ENCODE measurements at regions not wholly inside any gene's neighbourhood (a gene's known extent, or its start where the extent isn't known, plus 50 kb on each side); places are given as distances from the start of the nearest gene placed in this dataset.

GRCh38 chr15:62798536-62798935 lies 244.0 kb upstream of the TPM1 start:
- DNase-seq (ENCODE audit: low read depth in 2 of 2) = no peak

GRCh38 chr15:62799037-62799436 lies 243.5 kb upstream of the TPM1 start:
- no peak for DNase-seq (ENCODE audit: low read depth in 2 of 2)

DNA sequence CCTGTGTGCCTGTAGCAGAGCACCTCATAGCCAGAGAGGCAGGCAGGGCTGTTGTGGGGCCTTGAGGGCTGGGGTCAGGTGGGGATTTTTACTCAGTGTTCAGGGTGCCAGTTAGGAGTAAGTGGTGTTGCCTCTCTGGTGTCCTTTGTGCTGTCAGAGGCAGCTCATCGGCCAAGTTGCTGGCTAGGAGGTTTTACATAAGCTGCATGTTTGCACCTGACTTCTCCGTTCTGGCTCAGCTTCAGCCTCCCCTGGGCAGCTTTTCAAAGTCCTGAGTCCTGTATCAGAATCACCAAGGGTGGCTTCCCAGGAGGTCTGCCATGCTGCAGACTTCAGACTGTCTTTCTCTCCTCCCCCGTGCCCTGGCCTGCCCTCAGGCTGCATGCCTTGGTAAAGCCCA lies 242.6 kb upstream of the TPM1 start:
- DNase-seq (ENCODE audit: low read depth in 2 of 2) = no peak

DNA sequence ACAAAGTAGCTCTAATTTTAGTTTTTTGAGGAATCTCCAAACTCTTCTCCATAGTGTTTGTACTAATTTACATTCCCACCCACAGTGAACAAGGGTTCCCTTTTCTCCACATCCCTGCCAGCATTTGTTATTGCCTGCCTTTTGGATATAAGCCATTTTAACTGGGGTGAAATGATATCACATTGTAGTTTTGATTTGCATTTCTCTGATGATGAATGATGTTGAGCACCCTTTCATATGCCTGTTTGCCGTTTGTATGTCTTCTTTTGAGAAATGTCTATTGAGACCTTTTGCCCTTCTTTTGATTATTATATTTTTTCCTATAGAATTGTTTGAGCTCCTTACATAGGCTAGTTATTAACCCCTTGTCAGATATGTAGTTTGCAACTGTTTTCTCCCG lies 239.9 kb upstream of the TPM1 start:
- no peak for DNase-seq (ENCODE audit: low read depth in 2 of 2)

GRCh38 chr15:62803856-62804400 lies 238.6 kb upstream of the TPM1 start:
- DNase-seq (ENCODE audit: low read depth in 2 of 2) = no peak

DNA sequence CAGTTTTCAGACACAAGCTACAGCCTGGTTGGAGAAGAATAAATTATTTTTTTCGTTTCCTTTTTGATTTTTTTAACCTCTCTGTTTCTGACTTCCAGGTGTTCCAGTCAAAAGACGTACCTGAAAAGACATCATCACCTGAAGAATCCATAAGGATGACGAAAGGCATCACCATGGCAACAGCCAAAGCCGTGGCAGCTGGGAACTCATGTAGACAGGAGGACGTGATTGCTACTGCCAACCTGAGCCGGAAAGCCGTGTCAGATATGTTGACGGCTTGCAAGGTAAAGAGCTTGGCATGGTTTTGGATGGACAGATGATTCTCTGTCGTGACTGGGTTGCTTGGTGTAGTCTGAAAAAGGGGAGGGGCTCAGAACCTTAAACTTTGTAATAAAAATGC lies 237.0 kb upstream of the TPM1 start:
- no peak for DNase-seq (ENCODE audit: low read depth in 2 of 2)

DNA sequence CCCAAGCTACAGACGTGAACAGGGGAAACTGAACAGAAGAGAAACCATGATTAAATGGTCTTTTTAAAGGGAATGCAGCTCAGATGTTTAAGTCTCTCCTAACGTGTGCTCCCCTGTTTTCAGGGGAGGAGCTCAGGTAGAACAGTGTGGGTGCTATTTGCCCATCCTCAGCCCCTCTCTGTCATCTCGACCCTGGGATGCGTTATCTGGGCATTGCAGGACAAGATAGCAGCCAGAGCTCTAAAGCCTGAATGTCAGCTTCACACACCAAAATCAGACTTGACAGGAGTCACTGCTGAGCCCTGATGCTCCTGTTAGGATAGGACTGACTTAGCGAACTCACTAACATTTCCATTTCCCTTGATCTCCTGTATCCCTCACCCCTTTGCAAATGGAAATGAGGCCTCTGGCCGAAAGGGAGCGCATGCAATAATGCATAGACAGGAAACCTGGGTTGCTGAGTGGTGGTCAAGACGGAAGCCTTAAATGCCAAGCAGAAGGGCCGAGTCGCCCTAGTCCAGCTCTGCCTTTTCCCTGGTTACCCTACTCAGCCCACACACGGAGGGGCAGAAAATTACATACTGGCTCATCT lies 234.9 kb upstream of the TPM1 start:
- DNase-seq (ENCODE audit: low read depth in 2 of 2) = no peak

GRCh38 chr15:62809115-62809967 lies 233.2 kb upstream of the TPM1 start:
- DNase-seq (ENCODE audit: low read depth in 2 of 2) = no peak

GRCh38 chr15:62809968-62810260 lies 232.6 kb upstream of the TPM1 start:
- DNase-seq (ENCODE audit: low read depth in 2 of 2) = no peak

- DNase-seq (ENCODE audit: low read depth in 2 of 2) = no peak
These were observed 230.1 kb upstream of the TPM1 start for GRCh38 chr15:62812515-62812835.

GRCh38 chr15:62816342-62817069 lies 226.0 kb upstream of the TPM1 start:
- DNase-seq (ENCODE audit: low read depth in 2 of 2) = no peak

DNA sequence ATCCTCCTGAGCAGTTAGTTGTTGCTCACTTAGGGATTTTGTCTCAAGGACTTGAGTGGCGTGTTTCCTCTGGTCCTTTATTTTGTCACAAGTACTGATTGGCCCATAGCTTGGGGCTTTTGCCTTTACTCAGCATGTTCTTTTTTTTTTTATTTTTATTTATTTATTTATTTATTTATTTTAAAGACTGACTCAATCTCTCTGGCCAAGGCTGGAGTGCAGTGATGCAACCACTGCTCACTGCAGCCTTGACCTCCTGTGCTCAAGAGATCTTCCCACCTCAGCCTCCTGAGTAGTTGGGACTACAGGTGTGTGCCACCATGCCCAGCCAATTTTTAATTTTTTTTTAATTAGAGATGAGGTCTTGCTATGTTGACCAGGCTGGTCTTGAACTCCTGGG lies 223.9 kb upstream of the TPM1 start:
- DNase-seq (ENCODE audit: low read depth in 2 of 2) = no peak

GRCh38 chr15:62821384-62822131 lies 221.0 kb upstream of the TPM1 start:
- DNase-seq (ENCODE audit: low read depth in 2 of 2) = no peak

DNA sequence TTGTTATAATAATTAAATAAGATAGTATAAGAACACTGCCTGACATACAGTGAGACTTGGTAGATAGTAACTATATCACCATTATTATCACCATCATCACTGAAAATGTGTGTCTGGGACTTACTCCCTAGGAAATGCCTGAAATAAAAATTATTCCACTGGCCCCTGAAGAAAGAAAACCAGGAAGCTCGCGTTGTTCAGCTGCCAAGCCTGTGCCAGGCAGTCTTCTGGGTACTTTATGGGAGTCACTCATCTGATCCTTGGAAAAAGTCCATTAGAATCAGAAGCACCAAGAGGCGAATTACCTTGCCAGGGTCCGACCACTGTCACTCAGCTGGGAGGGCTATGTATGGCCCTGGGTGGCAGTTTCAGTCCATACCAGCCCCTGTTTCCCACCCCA lies 220.3 kb upstream of the TPM1 start:
- no peak for DNase-seq (ENCODE audit: low read depth in 2 of 2)

DNA sequence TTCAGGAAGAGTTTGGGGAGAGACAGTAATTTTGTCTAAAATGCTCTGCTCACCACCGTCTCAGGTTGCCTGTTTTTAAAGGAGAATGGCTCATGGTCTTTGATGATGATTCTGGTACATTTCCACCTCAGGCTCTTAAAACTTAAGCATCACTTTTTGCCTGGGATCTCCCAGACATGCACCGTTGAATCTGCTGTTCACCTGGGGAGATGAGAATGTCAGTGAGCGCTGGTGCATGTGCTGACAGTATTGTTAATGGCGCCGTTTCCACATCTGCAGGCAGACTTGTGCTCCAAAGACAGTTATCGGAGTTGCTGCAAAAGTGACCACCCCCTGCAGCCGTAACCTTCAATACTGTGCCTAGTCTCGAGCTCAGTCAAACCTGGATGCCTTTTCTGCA lies 219.0 kb upstream of the TPM1 start:
- no peak for DNase-seq (ENCODE audit: low read depth in 2 of 2)

- no peak for DNase-seq (ENCODE audit: low read depth in 2 of 2)
These were observed 218.2 kb upstream of the TPM1 start for GRCh38 chr15:62824111-62825015.

GRCh38 chr15:62825191-62825590 lies 217.4 kb upstream of the TPM1 start:
- no peak for DNase-seq (ENCODE audit: low read depth in 2 of 2)

- no peak for DNase-seq (ENCODE audit: low read depth in 2 of 2)
These were observed 216.0 kb upstream of the TPM1 start for GRCh38 chr15:62826561-62826960.

DNA sequence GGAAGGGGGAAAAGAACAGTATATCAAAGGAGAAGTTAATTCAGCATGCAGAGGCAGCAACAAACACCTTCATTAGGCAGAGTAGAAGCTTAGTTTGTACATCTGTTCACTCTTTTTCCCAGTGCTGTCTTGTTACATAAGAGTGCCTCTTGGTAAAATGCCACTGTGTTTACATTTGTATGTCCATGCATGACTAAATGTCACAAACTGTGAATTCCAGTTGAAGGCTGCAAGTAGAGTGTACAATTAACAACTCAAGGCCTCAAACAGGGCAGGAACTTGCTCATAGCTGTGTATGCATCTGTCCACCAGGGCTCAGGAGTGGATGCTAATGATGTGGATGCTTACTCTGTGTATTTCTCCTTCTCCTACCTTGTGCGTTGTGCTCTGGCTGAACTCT lies 214.2 kb upstream of the TPM1 start:
- DNase-seq (ENCODE audit: low read depth in 2 of 2) = no peak

- no peak for DNase-seq (ENCODE audit: low read depth in 2 of 2)
These were observed 210.3 kb upstream of the TPM1 start for GRCh38 chr15:62832231-62832630.

- no peak for DNase-seq (ENCODE audit: low read depth in 2 of 2)
These were observed 208.9 kb upstream of the TPM1 start for GRCh38 chr15:62833646-62834045.
